SH-SY5Y (cell line): ENCODE measurements at regions not wholly inside any gene's neighbourhood (a gene's known extent, or its start where the extent isn't known, plus 50 kb on each side); places are given as distances from the start of the nearest gene placed in this dataset.

Experiments
- GATA2 ChIP-seq: IDR thresholded peaks from 2 replicates; pipeline ENCODE4 v1.6.1; 2011; ENCODE audit warnings: mild to moderate bottlenecking, low read depth, low read length
- GATA3 ChIP-seq: IDR thresholded peaks from 2 replicates; pipeline ENCODE4 v1.6.1; 2011; ENCODE audit warnings: low read depth, mild to moderate bottlenecking, low read length, moderate library complexity

DNA sequence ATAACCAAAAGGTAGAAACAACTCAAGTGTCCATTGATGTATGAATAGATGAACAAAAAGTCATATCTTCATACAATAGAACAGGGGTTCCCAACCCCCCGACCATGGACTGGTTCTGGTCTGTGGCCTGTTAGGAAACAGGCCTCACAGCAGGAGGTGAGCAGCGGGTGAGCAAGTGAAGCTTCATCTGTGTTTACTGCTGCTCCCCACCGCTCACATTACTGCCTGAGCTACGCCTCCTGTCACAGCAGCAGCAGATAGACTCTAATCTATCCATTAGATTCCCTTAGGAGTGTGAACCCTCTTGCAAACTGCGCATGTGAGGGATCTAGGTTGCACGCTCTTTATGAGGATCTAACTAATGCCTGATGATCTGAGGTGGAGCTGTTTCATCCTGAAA lies 478.0 kb downstream of the BRINP1 start:
- TF ChIP-seq GATA2 = no peak
- no peak for TF ChIP-seq GATA3
